GM18873 (cell line): ENCODE measurements at regions not wholly inside any gene's neighbourhood (a gene's known extent, or its start where the extent isn't known, plus 50 kb on each side); places are given as distances from the start of the nearest gene placed in this dataset.

ENCODE experiments used
- ATAC-seq: cut with Tn5 transposase; IDR thresholded peaks from one replicate; pipeline ENCODE4 v1.9.1; 2021; ENCODE audit warnings: mild to moderate bottlenecking, moderate library complexity, moderate number of reproducible peaks; ENCODE audit not compliant: unreplicated experiment, low FRiP score

- no peak for ATAC-seq
Observed at GRCh38 chr7:45978731-45979211, 57.7 kb upstream of the IGFBP3 start.

- no peak for ATAC-seq
Observed at GRCh38 chr7:45978010-45978681, 57.1 kb upstream of the IGFBP3 start.

GRCh38 chr7:45977256-45977780 is 56.2 kb upstream of the IGFBP3 start:
- ATAC-seq = no peak

- ATAC-seq = no peak
Observed at GRCh38 chr7:45976485-45976856, 55.4 kb upstream of the IGFBP3 start.

- ATAC-seq = no peak
Observed at GRCh38 chr7:45975847-45976484, 54.9 kb upstream of the IGFBP3 start.

- ATAC-seq = no peak
Observed at GRCh38 chr7:45975367-45975766, 54.3 kb upstream of the IGFBP3 start.

- no peak for ATAC-seq
Observed at GRCh38 chr7:45974540-45975360, 53.7 kb upstream of the IGFBP3 start.

- ATAC-seq = no peak
Observed at GRCh38 chr7:45973725-45974532, 52.9 kb upstream of the IGFBP3 start.

GRCh38 chr7:45972629-45973312 is 51.7 kb upstream of the IGFBP3 start:
- no peak for ATAC-seq

- no peak for ATAC-seq
Observed at GRCh38 chr7:45971661-45972175, 50.6 kb upstream of the IGFBP3 start.

- no peak for ATAC-seq
Observed at GRCh38 chr7:45971171-45971570, 50.1 kb upstream of the IGFBP3 start.
